Liver (tissue), 7 donors: ENCODE measurements at regions not wholly inside any gene's neighbourhood (a gene's known extent, or its start where the extent isn't known, plus 50 kb on each side); places are given as distances from the start of the nearest gene placed in this dataset.

ENCODE experiments used
- DNase-seq: peaks from one replicate; pipeline ENCODE4 v3.0.0-alpha.2; 2017; ENCODE audit warnings: low spot score
- H3K27ac ChIP-seq, 2 donors: one replicate each; pipeline ENCODE4 v1.7.0; 2013; ENCODE audit warnings: inconsistent platforms in 2 of 2, low read length in 2 of 2, control low read depth in 1 of 2, low read depth in 1 of 2, mild to moderate bottlenecking in 1 of 2
- H3K27me3 ChIP-seq, 4 donors: one replicate each; pipeline versions ENCODE4 v1.6.1 to v1.7.0; 2013; ENCODE audit warnings: low read length in 3 of 4, inconsistent platforms in 1 of 4, mild to moderate bottlenecking in 1 of 4, moderate library complexity in 1 of 4; ENCODE audit not compliant: control insufficient read depth in 4 of 4, insufficient read depth in 4 of 4
- H3K36me3 ChIP-seq, 4 donors: one replicate each; pipeline versions ENCODE4 v1.6.1 to v1.7.0; 2013; ENCODE audit warnings: low read length in 3 of 4, mild to moderate bottlenecking in 3 of 4, low read depth in 1 of 4, moderate library complexity in 1 of 4; ENCODE audit not compliant: control insufficient read depth in 4 of 4, insufficient read depth in 3 of 4
- H3K4me1 ChIP-seq, 4 donors: one replicate each; pipeline versions ENCODE4 v1.6.1 to v1.7.0; 2013; ENCODE audit warnings: low read length in 3 of 4, mild to moderate bottlenecking in 3 of 4, moderate library complexity in 1 of 4; ENCODE audit not compliant: control insufficient read depth in 4 of 4, insufficient read depth in 4 of 4
- H3K4me3 ChIP-seq, 3 donors: one replicate each; pipeline versions ENCODE4 v1.6.1 to v1.7.0; 2013; ENCODE audit warnings: low read length in 3 of 3, control low read depth in 1 of 3, low read depth in 1 of 3, mild to moderate bottlenecking in 1 of 3
- H3K9ac ChIP-seq, 2 donors: one replicate each; pipeline ENCODE4 v1.7.0; 2013; ENCODE audit warnings: low read length in 2 of 2, mild to moderate bottlenecking in 2 of 2, moderate library complexity in 2 of 2, control low read depth in 1 of 2, low read depth in 1 of 2
- H3K9me3 ChIP-seq, 4 donors: one replicate each; pipeline versions ENCODE4 v1.6.1 to v1.7.0; 2013; ENCODE audit warnings: low read length in 3 of 4; ENCODE audit not compliant: control insufficient read depth in 4 of 4
- ATF3 ChIP-seq: IDR thresholded peaks from 2 replicates; pipeline ENCODE4 v1.6.1; 2016; ENCODE audit warnings: antibody characterized with exemption
- EGR1 ChIP-seq, 2 donors: IDR thresholded peaks; 2 replicates each; pipeline ENCODE4 v1.6.1; 2016 to 2018; ENCODE audit warnings: antibody characterized with exemption in 2 of 2, low read depth in 2 of 2
- FOXA1 ChIP-seq: IDR thresholded peaks from 2 replicates; pipeline ENCODE4 v1.6.1; 2016; ENCODE audit warnings: antibody characterized with exemption
- FOXA2 ChIP-seq: IDR thresholded peaks from 2 replicates; pipeline ENCODE4 v1.6.1; 2016; ENCODE audit warnings: antibody characterized with exemption
- GABPA ChIP-seq, 2 donors: IDR thresholded peaks in 1 of 2; conservative IDR thresholded peaks in 1 of 2; 2 replicates each; pipeline ENCODE4 v1.6.1; 2016; ENCODE audit warnings: antibody characterized with exemption in 2 of 2, mild to moderate bottlenecking in 1 of 2, moderate library complexity in 1 of 2
- HNF4A ChIP-seq, 2 donors: conservative IDR thresholded peaks; 2 replicates each; pipeline ENCODE4 v1.6.1; 2016; ENCODE audit warnings: antibody characterized with exemption in 2 of 2, mild to moderate bottlenecking in 2 of 2
- HNF4G ChIP-seq: IDR thresholded peaks from 2 replicates; pipeline ENCODE4 v1.6.1; 2016; ENCODE audit warnings: antibody characterized with exemption
- MAX ChIP-seq: IDR thresholded peaks from 2 replicates; pipeline ENCODE4 v1.6.1; 2016; ENCODE audit warnings: antibody characterized with exemption
- RAD21 ChIP-seq, 2 donors: IDR thresholded peaks; 2 replicates each; pipeline ENCODE4 v1.6.1; 2016; ENCODE audit warnings: antibody characterized with exemption in 2 of 2, mild to moderate bottlenecking in 2 of 2
- REST ChIP-seq: IDR thresholded peaks from 2 replicates; pipeline ENCODE4 v1.6.1; 2016; ENCODE audit warnings: antibody characterized with exemption, mild to moderate bottlenecking
- RXRA ChIP-seq, 2 donors: IDR thresholded peaks; 2 replicates each; pipeline ENCODE4 v1.6.1; 2017 to 2018; ENCODE audit warnings: antibody characterized with exemption in 2 of 2, mild to moderate bottlenecking in 1 of 2
- SP1 ChIP-seq: IDR thresholded peaks from 2 replicates; pipeline ENCODE4 v1.6.1; 2018; ENCODE audit warnings: antibody characterized with exemption, mild to moderate bottlenecking
- TAF1 ChIP-seq: conservative IDR thresholded peaks from 2 replicates; pipeline ENCODE4 v1.6.1; 2016; ENCODE audit warnings: antibody characterized with exemption, mild to moderate bottlenecking
- ZBTB33 ChIP-seq: IDR thresholded peaks from 2 replicates; pipeline ENCODE4 v1.6.1; 2016; ENCODE audit warnings: antibody characterized with exemption
- WGBS: extraction: QIAGEN DNeasy Blood & Tissue Kit; methylation state at CpG from one replicate; pipeline ENCODE4 v1.1.7; 2013; 5-methylcytosine and 5-hydroxymethylcytosine counted together
- donor health status: healthy.
- donor health status: healthy.
- donor health status: healthy.
- donor health status: healthy.

- DNase-seq, result no peak
- H3K9ac ChIP-seq, result no peak overlapping the region
- H3K9me3 ChIP-seq, result no peaks in the 10 kb centered on the region
- peaks cover 0 to 4% (median 0%) of the 10 kb centered on the region in 4 donors for H3K27me3 ChIP-seq
- H3K27ac ChIP-seq, result no peak overlapping the region
- 63% methylated on average over 5 of the region's 5 CpGs for WGBS
- H3K4me1 ChIP-seq, result no peaks in the 10 kb centered on the region
- TF ChIP-seq FOXA2, result no peak
- no peak for TF ChIP-seq RAD21 (IDR thresholded peaks at IDR 0.05)
- TF ChIP-seq GABPA (IDR thresholded peaks at IDR 0.05 in 1 of 2, conservative IDR thresholded peaks at IDR 0.05 in 1 of 2), result no peak
- no peak for TF ChIP-seq REST
- no peak for TF ChIP-seq HNF4G
- no peak for TF ChIP-seq SP1
- no peaks in the 10 kb centered on the region for H3K36me3 ChIP-seq
- no peak overlapping the region for H3K4me3 ChIP-seq
These were observed 128.0 kb downstream of the ADRA2A start for GRCh38 chr10:111204838-111205237.

GRCh38 chr10:111206521-111206920 is 129.7 kb downstream of the ADRA2A start:
- Histone ChIP-seq H3K27ac (no peak overlapping the region), H3K4me1 (no peaks in the 10 kb centered on the region), H3K9ac (no peak overlapping the region), H3K9me3 (no peaks in the 10 kb centered on the region), H3K27me3 (peaks cover 0 to 4% (median 1%) of the 10 kb centered on the region in 4 donors), H3K4me3 (no peak overlapping the region), H3K36me3 (no peaks in the 10 kb centered on the region)
- DNase-seq, result no peak
- TF ChIP-seq ZBTB33 (no peak), ATF3 (no peak), GABPA (IDR thresholded peaks at IDR 0.05 in 1 of 2, conservative IDR thresholded peaks at IDR 0.05 in 1 of 2) (no peak), REST (no peak), HNF4G (no peak), FOXA1 (no peak), RXRA (IDR thresholded peaks at IDR 0.05) (no peak), EGR1 (IDR thresholded peaks at IDR 0.05; ENCODE audit: low read depth in 2 of 2) (no peak), HNF4A (conservative IDR thresholded peaks at IDR 0.05) (no peak), TAF1 (no peak), MAX (no peak)
